Neural cell (in vitro differentiated cells): ENCODE measurements at regions not wholly inside any gene's neighbourhood (a gene's known extent, or its start where the extent isn't known, plus 50 kb on each side); places are given as distances from the start of the nearest gene placed in this dataset.

Experiments
- H2AFZ ChIP-seq: fragments of 200-600, 300-800 bp; sonication (generic), shearing (Covaris generic); 2 replicates; pipeline ENCODE4 v1.6.0; 2014; ENCODE audit warnings: low read depth, mild to moderate bottlenecking, antibody characterized with exemption, low read length, moderate library complexity
- H3F3A ChIP-seq: fragments of 200-600 bp; shearing (Covaris generic); 2 replicates; pipeline ENCODE4 v1.6.1; 2016; ENCODE audit warnings: mild to moderate bottlenecking, moderate library complexity, mixed read lengths, antibody characterized with exemption, low read length; ENCODE audit not compliant: insufficient read depth, poor library complexity, severe bottlenecking
- H3K27ac ChIP-seq: fragments of 200-600, 300-800 bp; sonication (generic), shearing (Covaris generic); 2 replicates; pipeline ENCODE4 v1.5.1; 2014; ENCODE audit warnings: mild to moderate bottlenecking, low read length, moderate library complexity
- H3K27me3 ChIP-seq: fragments of 300-800, 200-600 bp; sonication (generic), shearing (Covaris generic); 2 replicates; pipeline ENCODE4 v1.6.0; 2014; ENCODE audit warnings: mild to moderate bottlenecking, low read depth, low read length, moderate library complexity; ENCODE audit not compliant: insufficient read depth
- H3K36me3 ChIP-seq: fragments of 300-800, 200-600 bp; sonication (generic), shearing (Covaris generic); 2 replicates; pipeline ENCODE4 v1.5.1; 2014; ENCODE audit warnings: mild to moderate bottlenecking, antibody characterized with exemption, low read length, moderate library complexity; ENCODE audit not compliant: insufficient read depth
- H3K4me2 ChIP-seq: fragments of 300-800, 200-600 bp; sonication (generic), shearing (Covaris generic); 2 replicates; pipeline ENCODE4 v1.6.0; 2014; ENCODE audit warnings: mild to moderate bottlenecking, low read length
- H3K4me3 ChIP-seq: fragments of 300-800, 200-600 bp; sonication (generic), shearing (Covaris generic); 2 replicates; pipeline ENCODE4 v1.5.1; 2014; ENCODE audit warnings: mild to moderate bottlenecking, low read length, moderate library complexity
- H3K79me2 ChIP-seq: fragments of 200-600 bp; shearing (Covaris generic); replicated peaks from 2 replicates; pipeline ENCODE4 v1.6.0; 2014; ENCODE audit warnings: mild to moderate bottlenecking, low read length, moderate library complexity; ENCODE audit not compliant: insufficient read depth
- H3K9ac ChIP-seq: fragments of 300-800, 200-600 bp; sonication (generic), shearing (Covaris generic); 2 replicates; pipeline ENCODE4 v1.6.1; 2016; ENCODE audit warnings: mild to moderate bottlenecking, low read length, mixed read lengths
- H3K9me2 ChIP-seq: fragments of 200-600 bp; shearing (Covaris generic); 2 replicates; pipeline ENCODE4 v1.6.1; 2016; ENCODE audit warnings: mild to moderate bottlenecking, low read length, mixed read lengths; ENCODE audit not compliant: insufficient read depth
- H3K9me3 ChIP-seq: fragments of 200-600, 300-800 bp; sonication (generic), shearing (Covaris generic); 2 replicates; pipeline ENCODE4 v1.6.1; 2016; ENCODE audit warnings: mild to moderate bottlenecking, mixed run types, low read length, moderate library complexity, mixed read lengths
- H4K20me1 ChIP-seq: fragments of 200-600 bp; shearing (Covaris generic); 2 replicates; pipeline ENCODE4 v1.6.1; 2016; ENCODE audit warnings: mild to moderate bottlenecking, mixed run types; ENCODE audit not compliant: insufficient read depth
- EP300 ChIP-seq: fragments of 450-650 bp; conservative IDR thresholded peaks from 2 replicates; pipeline ENCODE4 v1.6.1; 2014; ENCODE audit warnings: antibody characterized with exemption, mild to moderate bottlenecking, moderate library complexity; ENCODE audit not compliant: poor library complexity, severe bottlenecking
- EZH2 ChIP-seq: fragments of 200-600, 300-800 bp; shearing (Covaris generic), sonication (generic); IDR thresholded peaks from 2 replicates; pipeline ENCODE4 v1.6.1; 2014; ENCODE audit warnings: antibody characterized with exemption, low read length, borderline replicate concordance, mild to moderate bottlenecking; ENCODE audit not compliant: insufficient read depth, poor library complexity, severe bottlenecking
- MXI1 ChIP-seq: fragments of 450-650 bp; conservative IDR thresholded peaks from 2 replicates; pipeline ENCODE4 v1.6.1; 2014; ENCODE audit warnings: antibody characterized with exemption, mild to moderate bottlenecking; ENCODE audit not compliant: poor library complexity, severe bottlenecking
- POLR2AphosphoS5 ChIP-seq: IDR thresholded peaks from 2 replicates; pipeline ENCODE4 v1.6.1; 2012
- RAD21 ChIP-seq: fragments of 450-650 bp; conservative IDR thresholded peaks from 2 replicates; pipeline ENCODE4 v1.6.1; 2014; ENCODE audit warnings: antibody characterized with exemption, mild to moderate bottlenecking, moderate library complexity
- SMC3 ChIP-seq: fragments of 450-650 bp; conservative IDR thresholded peaks from 2 replicates; pipeline ENCODE4 v1.6.1; 2014; ENCODE audit warnings: antibody characterized with exemption, mild to moderate bottlenecking, moderate library complexity; ENCODE audit not compliant: poor library complexity
- TAF1 ChIP-seq: IDR thresholded peaks from 2 replicates; pipeline ENCODE4 v1.6.1; 2012; ENCODE audit warnings: low read depth
- TF ChIP-seq, protein P1 (sequence below): fragments of 450-650 bp; IDR thresholded peaks from 2 replicates; pipeline ENCODE4 v1.5.1; 2014; ENCODE audit warnings: antibody characterized with exemption, mild to moderate bottlenecking, moderate library complexity; ENCODE audit not compliant: poor library complexity, severe bottlenecking
- TF ChIP-seq, protein P2 (sequence below): IDR thresholded peaks from 2 replicates; pipeline ENCODE4 v1.6.1; 2012; ENCODE audit warnings: borderline replicate concordance

DNA sequence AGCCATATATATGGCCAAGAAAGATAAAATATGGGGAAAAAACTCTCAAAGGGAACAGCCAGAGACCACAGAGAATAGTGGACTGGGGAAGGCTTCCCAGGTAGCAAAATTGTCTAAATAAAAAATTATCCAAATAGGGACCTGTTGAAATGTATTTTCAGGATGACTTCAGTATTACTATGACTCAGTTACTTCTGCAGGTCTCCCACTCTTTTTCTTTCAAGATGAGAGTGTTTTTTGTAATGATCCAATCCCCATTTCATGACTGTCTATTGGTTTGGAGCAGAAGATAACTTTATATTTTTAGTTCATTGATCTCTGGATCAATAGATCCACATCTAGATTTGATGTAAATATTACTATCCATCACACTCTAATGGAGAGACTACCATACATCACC, 372.1 kb upstream of the EMCN start:
- H2AFZ ChIP-seq = no peak overlapping the region

DNA sequence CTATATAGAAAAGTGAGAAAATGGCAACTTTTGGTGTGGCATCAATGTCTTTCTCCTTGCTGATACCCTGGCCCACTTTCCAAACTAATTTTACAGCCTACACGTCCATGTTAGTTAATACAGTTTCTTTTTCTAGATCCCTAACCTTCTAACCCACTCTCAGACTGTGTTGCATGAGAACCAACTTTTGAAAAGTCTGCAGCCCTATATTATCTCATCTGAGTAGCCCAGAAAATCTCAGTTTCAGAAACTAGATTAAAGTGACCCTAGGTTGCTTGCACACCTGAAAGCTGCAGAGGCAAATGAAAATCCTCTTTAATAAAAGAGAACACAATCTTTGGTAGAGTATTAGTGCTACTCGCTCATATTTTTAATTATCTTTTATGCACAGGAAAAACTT, 371.6 kb upstream of the EMCN start:
- no peak overlapping the region for H2AFZ ChIP-seq
- no peak overlapping the region for H3K4me3 ChIP-seq
- H3K4me2 ChIP-seq = no peak overlapping the region

More for the DNA sequence above, 372.1 kb upstream of the EMCN start:
- no peak overlapping the region for H3K4me2 ChIP-seq
- no peaks in the 10 kb centered on the region for H4K20me1 ChIP-seq
- H3K9me2 ChIP-seq = no peaks in the 10 kb centered on the region
- H3K27me3 ChIP-seq = no peaks in the 10 kb centered on the region
- no peaks in the 10 kb centered on the region for H3K9me3 ChIP-seq
- H3K27ac ChIP-seq = no peak overlapping the region
- no peaks in the 10 kb centered on the region for H3F3A ChIP-seq
- no peaks in the 10 kb centered on the region for H3K79me2 ChIP-seq
- no peaks in the 10 kb centered on the region for H3K36me3 ChIP-seq
- no peak overlapping the region for H3K4me3 ChIP-seq
- TF ChIP-seq POLR2AphosphoS5 = no peak
- TF ChIP-seq EP300 = no peak
- no peak for TF ChIP-seq EZH2
- TF ChIP-seq MXI1 = no peak
- TF ChIP-seq TAF1 = no peak
- TF ChIP-seq RAD21 = no peak
- TF ChIP-seq SMC3 = no peak
- TF ChIP-seq, protein P1, sequence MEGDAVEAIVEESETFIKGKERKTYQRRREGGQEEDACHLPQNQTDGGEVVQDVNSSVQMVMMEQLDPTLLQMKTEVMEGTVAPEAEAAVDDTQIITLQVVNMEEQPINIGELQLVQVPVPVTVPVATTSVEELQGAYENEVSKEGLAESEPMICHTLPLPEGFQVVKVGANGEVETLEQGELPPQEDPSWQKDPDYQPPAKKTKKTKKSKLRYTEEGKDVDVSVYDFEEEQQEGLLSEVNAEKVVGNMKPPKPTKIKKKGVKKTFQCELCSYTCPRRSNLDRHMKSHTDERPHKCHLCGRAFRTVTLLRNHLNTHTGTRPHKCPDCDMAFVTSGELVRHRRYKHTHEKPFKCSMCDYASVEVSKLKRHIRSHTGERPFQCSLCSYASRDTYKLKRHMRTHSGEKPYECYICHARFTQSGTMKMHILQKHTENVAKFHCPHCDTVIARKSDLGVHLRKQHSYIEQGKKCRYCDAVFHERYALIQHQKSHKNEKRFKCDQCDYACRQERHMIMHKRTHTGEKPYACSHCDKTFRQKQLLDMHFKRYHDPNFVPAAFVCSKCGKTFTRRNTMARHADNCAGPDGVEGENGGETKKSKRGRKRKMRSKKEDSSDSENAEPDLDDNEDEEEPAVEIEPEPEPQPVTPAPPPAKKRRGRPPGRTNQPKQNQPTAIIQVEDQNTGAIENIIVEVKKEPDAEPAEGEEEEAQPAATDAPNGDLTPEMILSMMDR = no peak
- TF ChIP-seq, protein P2, sequence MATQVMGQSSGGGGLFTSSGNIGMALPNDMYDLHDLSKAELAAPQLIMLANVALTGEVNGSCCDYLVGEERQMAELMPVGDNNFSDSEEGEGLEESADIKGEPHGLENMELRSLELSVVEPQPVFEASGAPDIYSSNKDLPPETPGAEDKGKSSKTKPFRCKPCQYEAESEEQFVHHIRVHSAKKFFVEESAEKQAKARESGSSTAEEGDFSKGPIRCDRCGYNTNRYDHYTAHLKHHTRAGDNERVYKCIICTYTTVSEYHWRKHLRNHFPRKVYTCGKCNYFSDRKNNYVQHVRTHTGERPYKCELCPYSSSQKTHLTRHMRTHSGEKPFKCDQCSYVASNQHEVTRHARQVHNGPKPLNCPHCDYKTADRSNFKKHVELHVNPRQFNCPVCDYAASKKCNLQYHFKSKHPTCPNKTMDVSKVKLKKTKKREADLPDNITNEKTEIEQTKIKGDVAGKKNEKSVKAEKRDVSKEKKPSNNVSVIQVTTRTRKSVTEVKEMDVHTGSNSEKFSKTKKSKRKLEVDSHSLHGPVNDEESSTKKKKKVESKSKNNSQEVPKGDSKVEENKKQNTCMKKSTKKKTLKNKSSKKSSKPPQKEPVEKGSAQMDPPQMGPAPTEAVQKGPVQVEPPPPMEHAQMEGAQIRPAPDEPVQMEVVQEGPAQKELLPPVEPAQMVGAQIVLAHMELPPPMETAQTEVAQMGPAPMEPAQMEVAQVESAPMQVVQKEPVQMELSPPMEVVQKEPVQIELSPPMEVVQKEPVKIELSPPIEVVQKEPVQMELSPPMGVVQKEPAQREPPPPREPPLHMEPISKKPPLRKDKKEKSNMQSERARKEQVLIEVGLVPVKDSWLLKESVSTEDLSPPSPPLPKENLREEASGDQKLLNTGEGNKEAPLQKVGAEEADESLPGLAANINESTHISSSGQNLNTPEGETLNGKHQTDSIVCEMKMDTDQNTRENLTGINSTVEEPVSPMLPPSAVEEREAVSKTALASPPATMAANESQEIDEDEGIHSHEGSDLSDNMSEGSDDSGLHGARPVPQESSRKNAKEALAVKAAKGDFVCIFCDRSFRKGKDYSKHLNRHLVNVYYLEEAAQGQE = no peak
- no peak overlapping the region for H3K9ac ChIP-seq

More for the DNA sequence above, 371.6 kb upstream of the EMCN start:
- no peak overlapping the region for H3K27ac ChIP-seq
- H3K27me3 ChIP-seq = no peaks in the 10 kb centered on the region
- H3K9ac ChIP-seq = no peak overlapping the region
- peaks cover 1% of the 10 kb centered on the region for H3K9me3 ChIP-seq
- no peaks in the 10 kb centered on the region for H3K36me3 ChIP-seq
- no peak for TF ChIP-seq EP300
- no peak for TF ChIP-seq POLR2AphosphoS5
- TF ChIP-seq, protein P2 = no peak
- no peak for TF ChIP-seq TAF1
- TF ChIP-seq EZH2 = no peak
- TF ChIP-seq RAD21 = no peak
- TF ChIP-seq SMC3 = no peak
- TF ChIP-seq, protein P1 = no peak
- TF ChIP-seq MXI1 = no peak
- no peaks in the 10 kb centered on the region for H4K20me1 ChIP-seq
- no peaks in the 10 kb centered on the region for H3F3A ChIP-seq
- no peaks in the 10 kb centered on the region for H3K9me2 ChIP-seq
- no peaks in the 10 kb centered on the region for H3K79me2 ChIP-seq
